HG03060 (cell line): ENCODE measurements at regions not wholly inside any gene's neighbourhood (a gene's known extent, or its start where the extent isn't known, plus 50 kb on each side); places are given as distances from the start of the nearest gene placed in this dataset.

ENCODE experiments used
- ATAC-seq: cut with Tn5 transposase; IDR thresholded peaks from one replicate; pipeline ENCODE4 v1.9.1; 2021; ENCODE audit warnings: low read depth, moderate number of reproducible peaks; ENCODE audit not compliant: unreplicated experiment

DNA sequence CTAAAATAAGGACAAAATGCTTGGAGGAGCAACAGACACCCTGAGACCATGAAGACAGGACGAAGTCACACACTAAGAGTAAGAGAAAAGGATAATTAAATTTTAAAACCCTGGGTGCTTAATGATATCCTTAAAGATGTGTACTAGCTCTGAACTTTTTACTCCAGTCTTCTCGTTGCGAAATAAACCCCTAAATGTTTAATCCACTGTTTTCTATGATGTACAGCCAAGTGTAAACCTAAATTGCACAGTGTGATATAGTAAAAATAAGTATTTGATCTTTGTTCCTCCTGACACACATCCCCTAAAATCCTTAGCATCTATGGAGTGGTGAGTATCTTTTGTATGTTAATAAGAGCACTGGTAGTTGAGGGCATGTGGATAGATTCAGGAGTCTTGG, 157.5 kb upstream of the PKDCC start:
- no peak for ATAC-seq

DNA sequence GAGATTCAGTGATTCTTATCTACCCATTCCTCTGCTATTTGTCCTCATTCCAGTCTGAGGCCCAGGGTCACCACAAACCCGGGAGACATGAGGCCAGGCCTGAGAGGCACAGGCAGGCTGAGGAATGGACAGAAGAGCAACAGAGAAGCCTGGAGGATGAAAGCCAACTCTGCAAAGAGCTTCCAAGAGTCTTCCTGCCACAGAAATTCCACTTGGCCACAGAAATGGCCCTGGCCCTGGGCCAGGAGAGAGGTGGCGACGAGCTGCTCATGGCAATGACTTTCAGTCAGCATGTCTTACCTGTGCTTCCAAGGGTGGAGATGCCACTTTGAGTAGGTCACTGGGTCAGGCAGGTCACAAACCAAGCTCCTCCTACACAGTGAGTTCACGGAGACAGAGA, 155.3 kb upstream of the PKDCC start:
- ATAC-seq: no peak

DNA sequence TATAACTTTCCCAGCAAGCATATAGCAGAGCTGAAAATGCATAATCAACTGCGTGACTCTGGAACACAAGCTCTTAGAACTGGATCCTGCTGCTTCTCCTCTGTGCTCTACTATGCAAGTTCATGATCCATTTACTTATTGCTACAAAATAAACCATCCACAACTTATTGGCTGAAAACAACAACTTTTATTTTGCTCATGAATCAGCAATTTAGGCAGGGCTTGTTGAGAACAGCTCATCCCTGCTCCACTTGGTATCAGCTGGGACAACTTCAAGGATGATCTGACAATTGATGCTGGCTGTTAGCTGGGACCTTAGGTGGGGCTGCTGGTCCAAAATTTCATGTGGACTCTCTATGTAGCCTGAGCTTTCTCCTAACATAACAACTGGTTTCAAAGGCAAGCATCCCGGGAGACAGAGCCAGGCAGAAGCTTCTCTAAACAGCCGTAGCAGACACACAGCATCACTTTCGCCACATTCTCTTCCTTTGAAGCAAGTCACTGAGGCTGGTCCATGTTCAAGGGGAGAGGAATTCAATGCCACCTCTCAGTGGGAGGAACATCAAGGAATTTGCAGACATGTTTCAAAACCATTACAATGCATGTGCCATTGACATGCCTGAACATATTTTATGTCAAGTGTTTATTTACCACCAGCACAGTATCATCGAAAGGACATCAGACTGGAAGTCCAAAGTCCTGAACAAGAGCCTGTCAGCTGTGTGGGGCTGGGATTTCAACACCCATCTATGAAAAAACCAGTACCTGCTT, 153.1 kb upstream of the PKDCC start:
- no peak for ATAC-seq

- ATAC-seq: no peak
Observed at GRCh38 chr2:41895334-41895664, 152.5 kb upstream of the PKDCC start.

DNA sequence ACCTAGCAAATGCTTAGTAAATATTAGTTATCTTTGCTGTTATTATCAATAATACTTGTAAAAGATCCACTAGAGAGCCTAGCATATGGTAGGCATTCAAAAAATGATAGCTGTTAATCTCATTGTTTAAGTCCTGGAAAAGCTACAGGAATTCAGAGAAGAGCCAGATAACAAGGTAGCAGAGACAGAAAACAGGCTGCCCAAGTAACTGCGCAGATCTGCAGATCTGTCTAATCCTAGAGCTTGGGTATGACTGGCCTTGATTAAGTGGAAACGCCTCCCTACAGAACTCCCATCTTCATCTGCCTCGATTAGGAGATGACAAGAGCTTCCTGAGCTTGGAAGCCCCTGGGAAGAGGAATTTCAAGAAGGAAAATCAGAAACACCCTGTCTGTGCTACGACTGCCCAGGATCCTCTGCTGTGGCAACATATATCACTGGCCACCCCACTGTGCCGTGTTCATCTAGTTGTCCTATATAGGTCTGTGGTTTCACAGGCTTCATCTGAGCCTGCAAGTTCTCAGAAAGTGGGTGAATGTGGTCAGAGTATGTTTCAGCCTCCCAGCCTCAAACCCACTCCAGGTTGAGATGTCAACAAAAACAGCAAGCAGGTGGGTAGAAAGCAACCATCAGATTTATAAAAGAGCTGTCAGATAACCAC, 151.5 kb upstream of the PKDCC start:
- ATAC-seq: peak; percentile 76

GRCh38 chr2:41899189-41899588, 148.6 kb upstream of the PKDCC start:
- no peak for ATAC-seq

- no peak for ATAC-seq
Observed at GRCh38 chr2:41900101-41900577, 147.7 kb upstream of the PKDCC start.

DNA sequence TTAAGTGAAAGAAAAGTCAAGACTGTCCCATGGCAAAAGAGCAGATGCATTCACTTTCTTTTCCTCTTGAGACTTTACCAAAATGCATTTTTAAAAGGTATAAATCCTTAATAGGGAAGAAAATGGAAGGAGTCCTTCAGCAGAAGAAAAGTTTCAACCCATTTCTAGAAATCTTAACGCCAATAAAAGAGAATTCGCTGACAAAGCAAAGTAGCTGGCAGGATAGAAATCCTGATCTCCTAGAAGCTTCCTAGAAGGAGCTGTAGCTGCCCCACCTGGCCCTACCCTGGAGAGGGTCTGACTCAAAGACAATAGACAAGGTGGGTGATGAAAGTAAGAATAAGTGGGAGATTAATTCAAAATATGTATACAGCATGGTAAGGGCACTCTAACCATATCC, 144.9 kb upstream of the PKDCC start:
- no peak for ATAC-seq

DNA sequence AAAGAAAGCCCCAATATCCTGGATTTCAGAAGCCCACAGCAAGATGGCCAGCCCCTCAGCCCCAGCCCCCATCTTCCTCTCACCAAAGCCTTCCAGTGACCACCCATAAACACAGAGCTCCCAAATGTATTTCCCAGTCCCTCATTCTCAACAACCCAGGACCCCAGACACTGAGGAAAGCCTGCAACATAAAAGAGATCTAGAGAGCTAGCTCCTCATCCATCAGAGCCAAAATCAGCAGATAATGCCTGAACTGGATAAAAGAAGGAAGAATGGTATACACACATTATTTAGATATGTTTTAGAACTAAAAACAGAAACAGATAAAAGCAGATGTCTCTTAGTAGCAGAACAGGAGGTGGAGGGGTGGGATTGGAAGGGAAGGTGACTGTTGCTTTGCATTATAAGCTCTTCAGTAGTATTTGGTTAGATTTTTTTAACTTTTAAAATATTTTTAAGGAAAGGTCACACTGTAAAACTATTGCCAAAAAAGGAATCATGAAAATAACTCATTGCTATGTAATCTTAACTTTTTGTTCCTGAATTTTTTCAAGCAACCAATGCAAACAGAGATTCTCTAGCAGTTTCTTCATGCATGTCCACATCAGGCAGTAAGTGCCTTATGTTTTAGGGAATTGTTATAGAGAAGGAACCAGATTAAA, 144.2 kb upstream of the PKDCC start:
- ATAC-seq: no peak

DNA sequence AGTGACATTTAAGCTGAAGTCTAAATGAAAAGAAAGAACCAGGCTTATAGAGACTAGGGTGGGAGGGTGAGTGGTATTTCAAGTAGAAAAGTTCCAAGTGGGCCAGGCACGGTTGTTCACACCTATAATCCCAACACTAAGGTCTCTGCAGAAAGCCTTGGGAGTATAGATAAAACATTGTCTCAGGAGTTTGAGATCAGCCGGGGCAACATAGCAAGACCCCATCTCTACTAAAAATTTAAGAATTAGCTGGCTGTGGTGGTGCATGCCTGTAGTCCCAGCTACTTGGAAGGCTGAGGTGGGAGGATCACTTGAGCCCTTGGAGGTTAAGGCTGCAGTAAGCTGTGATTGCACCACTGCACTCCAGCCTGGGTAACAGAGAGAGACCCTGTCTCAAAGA, 143.4 kb upstream of the PKDCC start:
- no peak for ATAC-seq

- ATAC-seq: no peak
Observed at GRCh38 chr2:41905597-41906337, 142.1 kb upstream of the PKDCC start.

- no peak for ATAC-seq
Observed at GRCh38 chr2:41906338-41906725, 141.5 kb upstream of the PKDCC start.

DNA sequence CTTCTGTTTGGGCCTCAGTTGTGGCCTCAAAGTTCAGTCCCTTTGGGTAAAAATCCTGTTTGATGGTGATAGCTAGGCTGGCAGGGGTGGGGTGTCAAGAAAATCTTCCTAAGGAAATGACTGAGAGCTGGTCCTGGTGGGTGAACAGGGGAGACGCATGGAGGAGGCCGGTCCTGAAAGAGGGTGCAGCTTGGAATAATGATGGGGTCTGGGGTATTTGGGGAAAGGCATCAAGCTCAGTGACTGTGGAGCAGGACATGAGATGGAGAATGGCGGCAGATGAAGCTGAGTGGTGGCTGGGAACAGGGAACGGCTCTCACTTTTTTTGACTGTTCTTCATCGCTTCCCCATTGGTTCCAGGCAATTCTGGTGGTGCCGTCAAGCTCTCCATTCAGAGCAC, 140.7 kb upstream of the PKDCC start:
- ATAC-seq: no peak

GRCh38 chr2:41907771-41908207, 140.0 kb upstream of the PKDCC start:
- ATAC-seq: no peak

DNA sequence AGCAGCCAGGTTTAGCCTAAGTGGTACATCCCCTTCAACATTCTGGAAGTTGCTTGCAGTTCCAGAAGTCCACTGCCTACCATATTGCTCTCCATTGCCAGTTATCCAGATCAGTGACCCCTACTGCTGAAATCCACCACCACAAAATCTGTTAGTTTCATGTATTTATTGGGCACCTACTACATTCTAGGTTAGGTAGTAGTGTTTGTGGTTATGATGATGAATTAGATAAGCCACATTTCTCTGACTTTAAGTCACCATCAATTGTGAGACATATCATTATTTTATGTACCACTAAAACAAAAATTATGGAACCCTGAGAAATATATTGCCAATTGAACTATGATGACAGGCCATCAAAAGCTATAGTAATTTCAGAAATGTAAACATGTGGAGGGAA, 139.5 kb upstream of the PKDCC start:
- no peak for ATAC-seq

DNA sequence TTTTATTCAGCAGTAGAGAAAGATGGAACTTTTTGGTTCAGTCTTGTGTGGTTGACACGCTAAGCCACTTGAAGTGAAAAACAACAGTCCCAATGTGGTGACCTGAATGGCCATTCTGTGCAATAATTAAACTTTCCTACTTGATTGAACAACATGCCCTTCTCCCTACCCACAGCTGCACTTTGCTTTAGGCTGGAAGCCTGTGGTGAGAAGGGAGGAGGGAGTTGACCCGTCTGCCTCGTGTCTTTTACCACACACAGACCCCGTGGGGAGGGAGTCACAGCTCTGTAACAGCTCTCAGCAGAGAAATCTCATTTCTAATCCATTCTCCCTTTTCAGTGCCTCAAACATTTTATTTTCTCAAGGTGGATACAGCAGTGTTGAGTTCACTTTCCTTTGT, 138.2 kb upstream of the PKDCC start:
- no peak for ATAC-seq

DNA sequence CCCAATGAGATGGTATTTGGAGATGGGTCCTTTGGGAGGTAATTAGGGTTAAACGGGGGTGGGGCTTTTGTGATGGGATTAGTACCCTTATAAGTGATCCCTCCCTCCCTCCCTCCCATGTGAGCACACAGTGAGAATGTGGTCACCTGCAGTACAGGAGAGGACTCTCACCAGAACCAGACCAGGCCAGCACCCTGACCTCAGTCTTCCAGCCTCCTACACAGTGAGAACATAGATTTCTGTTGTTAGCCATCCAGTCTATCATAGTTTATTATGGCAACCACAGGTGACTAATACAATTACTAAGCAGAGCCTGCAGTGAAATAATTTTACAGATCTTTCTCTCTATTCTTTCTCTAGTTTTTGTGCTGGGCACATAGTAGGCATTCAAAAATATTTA, 137.7 kb upstream of the PKDCC start:
- ATAC-seq: no peak

DNA sequence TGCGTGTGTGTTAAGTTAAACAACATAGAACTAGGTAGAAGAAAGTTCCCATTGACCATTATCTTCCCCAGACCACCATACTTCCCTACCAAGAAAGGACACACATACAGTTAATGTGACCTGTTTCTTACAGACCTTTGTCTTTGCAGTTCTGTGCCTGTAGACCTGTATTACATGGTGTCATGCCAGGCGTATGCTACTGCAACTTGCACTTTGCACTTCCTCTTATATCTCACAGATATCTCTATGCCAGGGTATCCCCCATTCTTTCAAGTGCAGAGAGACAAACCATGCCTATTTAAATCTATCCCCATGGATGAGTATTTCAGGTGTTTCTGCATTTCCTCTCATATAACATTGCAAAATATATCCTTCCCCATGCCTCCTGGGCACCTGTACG, 136.8 kb upstream of the PKDCC start:
- ATAC-seq: no peak

DNA sequence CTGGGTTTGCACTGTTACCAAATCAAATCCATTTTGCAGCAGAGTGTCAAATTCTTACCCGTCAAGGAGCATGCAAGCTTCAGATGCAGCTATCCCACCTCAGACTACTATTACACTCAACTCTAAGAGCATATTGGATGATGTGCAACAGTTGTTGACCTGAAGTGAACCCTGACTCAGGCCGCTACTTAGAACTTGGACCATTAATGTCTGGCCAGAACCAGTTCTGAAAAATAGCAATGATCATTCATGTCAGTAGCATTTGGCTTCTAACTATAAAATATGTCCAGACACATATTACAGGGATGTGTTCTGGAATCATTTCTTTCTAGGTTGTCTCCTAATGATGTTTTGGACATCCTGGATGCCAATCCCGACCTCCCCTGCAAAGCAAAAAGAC, 135.5 kb upstream of the PKDCC start:
- ATAC-seq: no peak

- no peak for ATAC-seq
Observed at GRCh38 chr2:41912776-41913175, 135.0 kb upstream of the PKDCC start.

GRCh38 chr2:41913311-41913710, 134.5 kb upstream of the PKDCC start:
- no peak for ATAC-seq
